ENCODE measurements at regions not wholly inside any gene's neighbourhood (a gene's known extent, or its start where the extent isn't known, plus 50 kb on each side); places are given as distances from the start of the nearest gene placed in this dataset.
"Not testable (repeated sequence)": the region's sequence is repeated elsewhere in the genome, so short reads cannot be mapped to it uniquely, and the experiment has no call there.

GRCh38 chr5:165400086-165400485 is 1894.7 kb downstream of the MAT2B start:
- Histone ChIP-seq H3K27me3 (ENCODE audit: control insufficient read depth, insufficient read depth, low read length) (no peaks in the 10 kb centered on the region), H3K36me3 (ENCODE audit: control insufficient read depth, insufficient read depth, low read length) (no peaks in the 10 kb centered on the region), H3K4me3 (ENCODE audit: low read depth, low read length) (no peak overlapping the region)
- no peak for DNase-seq (ENCODE audit: low read depth)
- no peak for TF ChIP-seq CTCF (IDR thresholded peaks at IDR 0.05; ENCODE audit: insufficient read depth, low read length, severe bottlenecking)
- FAIRE-seq = no peak

- DNase-seq (ENCODE audit: low read depth) (no peak), FAIRE-seq (no peak)
- Histone ChIP-seq H3K4me3 (ENCODE audit: low read depth, low read length) (no peak overlapping the region), H3K36me3 (ENCODE audit: control insufficient read depth, insufficient read depth, low read length) (no peaks in the 10 kb centered on the region), H3K27me3 (ENCODE audit: control insufficient read depth, insufficient read depth, low read length) (no peaks in the 10 kb centered on the region)
- no peak for TF ChIP-seq CTCF (IDR thresholded peaks at IDR 0.05; ENCODE audit: insufficient read depth, low read length, severe bottlenecking)
Observed at GRCh38 chr5:165404917-165405316, 1899.5 kb downstream of the MAT2B start.

- DNase-seq (ENCODE audit: low read depth) (no peak), FAIRE-seq (no peak)
- no peak for TF ChIP-seq CTCF (IDR thresholded peaks at IDR 0.05; ENCODE audit: insufficient read depth, low read length, severe bottlenecking)
- no peaks in the 10 kb centered on the region for H3K36me3 ChIP-seq (ENCODE audit: control insufficient read depth, insufficient read depth, low read length)
- no peak overlapping the region for H3K4me3 ChIP-seq (ENCODE audit: low read depth, low read length)
- no peaks in the 10 kb centered on the region for H3K27me3 ChIP-seq (ENCODE audit: control insufficient read depth, insufficient read depth, low read length)
Observed at GRCh38 chr5:165405340-165405739, 1899.9 kb downstream of the MAT2B start.

GRCh38 chr5:165407352-165407751 is 1901.9 kb downstream of the MAT2B start:
- DNase-seq (ENCODE audit: low read depth) = no peak
- Histone ChIP-seq H3K36me3 (ENCODE audit: control insufficient read depth, insufficient read depth, low read length) (no peaks in the 10 kb centered on the region), H3K27me3 (ENCODE audit: control insufficient read depth, insufficient read depth, low read length) (no peaks in the 10 kb centered on the region), H3K4me3 (ENCODE audit: low read depth, low read length) (no peak overlapping the region)
- no peak for FAIRE-seq
- no peak for TF ChIP-seq CTCF (IDR thresholded peaks at IDR 0.05; ENCODE audit: insufficient read depth, low read length, severe bottlenecking)

- TF ChIP-seq CTCF (IDR thresholded peaks at IDR 0.05; ENCODE audit: insufficient read depth, low read length, severe bottlenecking) = no peak
- no peaks in the 10 kb centered on the region for H3K27me3 ChIP-seq (ENCODE audit: control insufficient read depth, insufficient read depth, low read length)
- H3K4me3 ChIP-seq (ENCODE audit: low read depth, low read length) = no peak overlapping the region
- DNase-seq (ENCODE audit: low read depth) (no peak), FAIRE-seq (no peak)
- H3K36me3 ChIP-seq (ENCODE audit: control insufficient read depth, insufficient read depth, low read length) = no peaks in the 10 kb centered on the region
Observed at GRCh38 chr5:165410476-165410875, 1905.1 kb downstream of the MAT2B start.

- not testable (repeated sequence) for FAIRE-seq; H3K4me3 ChIP-seq (ENCODE audit: low read depth, low read length); DNase-seq (ENCODE audit: low read depth); H3K36me3 ChIP-seq (ENCODE audit: control insufficient read depth, insufficient read depth, low read length); H3K27me3 ChIP-seq (ENCODE audit: control insufficient read depth, insufficient read depth, low read length)
Observed at GRCh38 chr5:165411532-165411931, 1906.1 kb downstream of the MAT2B start.

Measured in bronchial epithelial cell (primary cell).